ENCODE measurements at regions not wholly inside any gene's neighbourhood (a gene's known extent, or its start where the extent isn't known, plus 50 kb on each side); places are given as distances from the start of the nearest gene placed in this dataset.

- H3K4me1 Mint-ChIP-seq: no peaks in the 10 kb centered on the region
- no peak for ATAC-seq
- no peak overlapping the region for H3K4me3 Mint-ChIP-seq
- no peak overlapping the region for H3K27ac Mint-ChIP-seq
- H3K9me3 Mint-ChIP-seq: peaks cover 5% of the 10 kb centered on the region
- no peaks in the 10 kb centered on the region for H3K27me3 Mint-ChIP-seq
- no peaks in the 10 kb centered on the region for H3K36me3 Mint-ChIP-seq
Measured at GRCh38 chr7:119684763-119685162, 588.2 kb upstream of the KCND2 start.

- H3K9me3 Mint-ChIP-seq: peaks cover 5% of the 10 kb centered on the region
- no peak overlapping the region for H3K27ac Mint-ChIP-seq
- no peaks in the 10 kb centered on the region for H3K4me1 Mint-ChIP-seq
- ATAC-seq: no peak
- no peaks in the 10 kb centered on the region for H3K27me3 Mint-ChIP-seq
- H3K4me3 Mint-ChIP-seq: no peak overlapping the region
- no peaks in the 10 kb centered on the region for H3K36me3 Mint-ChIP-seq
Measured at GRCh38 chr7:119685906-119686305, 587.1 kb upstream of the KCND2 start.

GRCh38 chr7:119688831-119689230 lies 584.1 kb upstream of the KCND2 start:
- ATAC-seq: no peak
- no peaks in the 10 kb centered on the region for H3K4me1 Mint-ChIP-seq
- no peak overlapping the region for H3K27ac Mint-ChIP-seq
- H3K9me3 Mint-ChIP-seq: no peaks in the 10 kb centered on the region
- no peak overlapping the region for H3K4me3 Mint-ChIP-seq
- H3K27me3 Mint-ChIP-seq: no peaks in the 10 kb centered on the region
- no peaks in the 10 kb centered on the region for H3K36me3 Mint-ChIP-seq

GRCh38 chr7:119692541-119692940 lies 580.4 kb upstream of the KCND2 start:
- Mint-ChIP-seq H3K27me3 (no peaks in the 10 kb centered on the region), H3K36me3 (no peaks in the 10 kb centered on the region), H3K4me1 (no peaks in the 10 kb centered on the region), H3K27ac (no peak overlapping the region), H3K9me3 (peaks cover 4% of the 10 kb centered on the region), H3K4me3 (no peak overlapping the region)
- no peak for ATAC-seq

- H3K27ac Mint-ChIP-seq: no peak overlapping the region
- no peaks in the 10 kb centered on the region for H3K4me1 Mint-ChIP-seq
- no peak overlapping the region for H3K4me3 Mint-ChIP-seq
- H3K27me3 Mint-ChIP-seq: no peaks in the 10 kb centered on the region
- no peaks in the 10 kb centered on the region for H3K36me3 Mint-ChIP-seq
- no peak for ATAC-seq
- H3K9me3 Mint-ChIP-seq: peaks cover 8% of the 10 kb centered on the region
Measured at GRCh38 chr7:119694506-119694905, 578.5 kb upstream of the KCND2 start.

GRCh38 chr7:119696336-119696735 lies 576.6 kb upstream of the KCND2 start:
- Mint-ChIP-seq H3K4me1 (no peaks in the 10 kb centered on the region), H3K27ac (no peak overlapping the region), H3K9me3 (peaks cover 8% of the 10 kb centered on the region), H3K27me3 (no peaks in the 10 kb centered on the region), H3K36me3 (no peaks in the 10 kb centered on the region), H3K4me3 (no peak overlapping the region)
- no peak for ATAC-seq

- no peak overlapping the region for H3K27ac Mint-ChIP-seq
- no peak overlapping the region for H3K4me3 Mint-ChIP-seq
Measured at GRCh38 chr7:119703895-119704294, 569.1 kb upstream of the KCND2 start.

GRCh38 chr7:119706608-119707007 lies 566.4 kb upstream of the KCND2 start:
- Mint-ChIP-seq H3K27ac (no peak overlapping the region), H3K27me3 (no peaks in the 10 kb centered on the region), H3K36me3 (no peaks in the 10 kb centered on the region), H3K9me3 (peaks cover 12% of the 10 kb centered on the region), H3K4me1 (no peaks in the 10 kb centered on the region), H3K4me3 (no peak overlapping the region)
- no peak for ATAC-seq

More at GRCh38 chr7:119703895-119704294, 569.1 kb upstream of the KCND2 start:
- Mint-ChIP-seq H3K9me3 (peaks cover 8% of the 10 kb centered on the region), H3K36me3 (no peaks in the 10 kb centered on the region), H3K27me3 (no peaks in the 10 kb centered on the region), H3K4me1 (no peaks in the 10 kb centered on the region)
- ATAC-seq: no peak

GRCh38 chr7:119708891-119709290 lies 564.1 kb upstream of the KCND2 start:
- H3K4me1 Mint-ChIP-seq: no peaks in the 10 kb centered on the region
- peaks cover 8% of the 10 kb centered on the region for H3K9me3 Mint-ChIP-seq
- H3K36me3 Mint-ChIP-seq: no peaks in the 10 kb centered on the region
- H3K27ac Mint-ChIP-seq: no peak overlapping the region
- ATAC-seq: no peak
- no peaks in the 10 kb centered on the region for H3K27me3 Mint-ChIP-seq
- H3K4me3 Mint-ChIP-seq: no peak overlapping the region

GRCh38 chr7:119711104-119711503 lies 561.9 kb upstream of the KCND2 start:
- Mint-ChIP-seq H3K36me3 (no peaks in the 10 kb centered on the region), H3K27ac (no peak overlapping the region), H3K4me3 (no peak overlapping the region), H3K9me3 (peaks cover 3% of the 10 kb centered on the region), H3K4me1 (no peaks in the 10 kb centered on the region), H3K27me3 (no peaks in the 10 kb centered on the region)
- no peak for ATAC-seq

- no peaks in the 10 kb centered on the region for H3K27me3 Mint-ChIP-seq
- H3K4me3 Mint-ChIP-seq: no peak overlapping the region
- no peaks in the 10 kb centered on the region for H3K36me3 Mint-ChIP-seq
- peaks cover 3% of the 10 kb centered on the region for H3K9me3 Mint-ChIP-seq
- no peaks in the 10 kb centered on the region for H3K4me1 Mint-ChIP-seq
- no peak for ATAC-seq
- H3K27ac Mint-ChIP-seq: no peak overlapping the region
Measured at GRCh38 chr7:119712886-119713462, 560.0 kb upstream of the KCND2 start.

- Mint-ChIP-seq H3K4me3 (no peak overlapping the region), H3K4me1 (no peaks in the 10 kb centered on the region), H3K27me3 (no peaks in the 10 kb centered on the region), H3K36me3 (no peaks in the 10 kb centered on the region), H3K9me3 (peaks cover 3% of the 10 kb centered on the region), H3K27ac (no peak overlapping the region)
- no peak for ATAC-seq
Measured at GRCh38 chr7:119713606-119714005, 559.4 kb upstream of the KCND2 start.

GRCh38 chr7:119720541-119720940 lies 552.4 kb upstream of the KCND2 start:
- H3K36me3 Mint-ChIP-seq: no peaks in the 10 kb centered on the region
- no peak overlapping the region for H3K27ac Mint-ChIP-seq
- H3K4me3 Mint-ChIP-seq: no peak overlapping the region
- no peak for ATAC-seq
- H3K4me1 Mint-ChIP-seq: no peaks in the 10 kb centered on the region
- no peaks in the 10 kb centered on the region for H3K27me3 Mint-ChIP-seq
- H3K9me3 Mint-ChIP-seq: peaks cover 3% of the 10 kb centered on the region

GRCh38 chr7:119724041-119724792 lies 548.8 kb upstream of the KCND2 start:
- no peaks in the 10 kb centered on the region for H3K27me3 Mint-ChIP-seq
- peak; percentile 36 for ATAC-seq
- H3K9me3 Mint-ChIP-seq: peaks cover 3% of the 10 kb centered on the region
- H3K36me3 Mint-ChIP-seq: no peaks in the 10 kb centered on the region
- no peaks in the 10 kb centered on the region for H3K4me1 Mint-ChIP-seq
- H3K4me3 Mint-ChIP-seq: no peak overlapping the region
- no peak overlapping the region for H3K27ac Mint-ChIP-seq

GRCh38 chr7:119733127-119733879 lies 539.7 kb upstream of the KCND2 start:
- no peaks in the 10 kb centered on the region for H3K4me1 Mint-ChIP-seq
- H3K27ac Mint-ChIP-seq: no peak overlapping the region
- H3K36me3 Mint-ChIP-seq: no peaks in the 10 kb centered on the region
- no peaks in the 10 kb centered on the region for H3K27me3 Mint-ChIP-seq
- no peak for ATAC-seq
- peaks cover 4% of the 10 kb centered on the region for H3K9me3 Mint-ChIP-seq
- H3K4me3 Mint-ChIP-seq: no peak overlapping the region

- peaks cover 7% of the 10 kb centered on the region for H3K9me3 Mint-ChIP-seq
- no peaks in the 10 kb centered on the region for H3K36me3 Mint-ChIP-seq
- H3K4me1 Mint-ChIP-seq: no peaks in the 10 kb centered on the region
- H3K27me3 Mint-ChIP-seq: no peaks in the 10 kb centered on the region
- no peak overlapping the region for H3K4me3 Mint-ChIP-seq
- H3K27ac Mint-ChIP-seq: no peak overlapping the region
- ATAC-seq: no peak
Measured at GRCh38 chr7:119737390-119737789, 535.6 kb upstream of the KCND2 start.

All from stimulated activated memory B cell treated with anti-CD40 and anti-IgM and Interleukin-4, amounts not matched to agents 10 μg/mL and 1 μg/mL and 100 μg/mL, for 72 hours (primary cell).